Choroid plexus epithelial cell (primary cell): ENCODE measurements at regions not wholly inside any gene's neighbourhood (a gene's known extent, or its start where the extent isn't known, plus 50 kb on each side); places are given as distances from the start of the nearest gene placed in this dataset.

ENCODE experiments used
- DNase-seq: peaks from one replicate; pipeline ENCODE4 v3.0.0-alpha.2; 2010; ENCODE audit warnings: low read depth
- H3K4me3 ChIP-seq: 2 replicates; pipeline ENCODE4 v1.5.1; 2011; ENCODE audit warnings: low read depth, mild to moderate bottlenecking, control low read depth, low read length, moderate library complexity
- TF ChIP-seq, protein P1 (sequence below): conservative IDR thresholded peaks from 2 replicates; pipeline ENCODE4 v1.5.1; 2011; ENCODE audit warnings: low read depth, mild to moderate bottlenecking, control low read depth, inconsistent platforms, low read length, moderate library complexity

DNA sequence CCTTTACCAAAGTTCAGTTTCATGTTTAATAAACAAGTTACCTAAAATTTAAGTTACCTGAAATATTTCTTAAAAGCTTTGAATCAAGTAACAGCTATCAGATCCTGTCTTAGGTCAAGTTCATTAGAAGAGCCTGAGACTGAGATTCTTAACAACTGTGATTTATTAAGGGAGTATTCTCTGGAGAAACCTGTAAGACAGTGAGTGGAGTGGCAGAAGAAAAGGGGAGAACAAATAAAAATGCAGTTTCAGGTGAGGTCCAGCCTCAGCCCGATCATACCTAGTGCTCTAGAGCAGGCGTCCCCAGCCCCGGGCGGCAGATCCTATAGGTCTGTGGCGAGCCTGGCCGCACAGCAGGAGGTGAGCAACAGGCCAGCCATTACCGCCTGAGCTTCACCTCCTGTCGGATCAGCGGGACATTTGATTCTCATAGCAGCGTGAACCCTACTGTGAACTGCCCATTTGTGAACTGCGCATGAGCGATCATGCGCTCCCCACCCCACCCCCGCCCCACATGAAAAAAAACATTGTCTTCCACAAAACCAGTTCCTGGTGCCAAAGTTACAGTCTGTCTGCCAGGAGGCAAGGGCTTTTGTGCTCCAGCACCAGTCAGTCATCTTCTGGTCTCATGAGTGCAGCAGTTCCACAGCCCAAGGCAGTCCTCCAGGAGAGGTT is 59.2 kb upstream of the ADGRB3 start:
- no peak overlapping the region for H3K4me3 ChIP-seq

DNA sequence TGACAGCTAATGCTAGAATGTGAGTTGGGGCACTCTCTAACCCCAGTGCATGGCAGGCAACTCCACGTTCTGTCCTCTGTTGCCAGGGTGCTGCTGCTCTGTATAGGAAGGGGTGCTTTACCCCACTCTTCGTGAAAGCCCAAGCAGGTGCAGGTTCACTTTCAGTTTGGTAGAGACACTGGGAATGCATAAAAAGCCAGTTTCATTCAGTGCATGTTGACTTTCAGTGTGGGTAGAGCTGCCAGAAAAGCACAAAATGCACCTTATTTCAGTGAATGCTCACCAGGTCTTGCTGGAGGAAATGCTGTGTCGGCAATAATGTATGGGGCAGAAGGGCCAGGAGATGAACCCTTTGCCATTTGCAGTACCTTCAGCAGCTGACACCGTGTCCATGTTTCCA is 62.1 kb upstream of the ADGRB3 start:
- H3K4me3 ChIP-seq = no peak overlapping the region
- TF ChIP-seq, protein P1, sequence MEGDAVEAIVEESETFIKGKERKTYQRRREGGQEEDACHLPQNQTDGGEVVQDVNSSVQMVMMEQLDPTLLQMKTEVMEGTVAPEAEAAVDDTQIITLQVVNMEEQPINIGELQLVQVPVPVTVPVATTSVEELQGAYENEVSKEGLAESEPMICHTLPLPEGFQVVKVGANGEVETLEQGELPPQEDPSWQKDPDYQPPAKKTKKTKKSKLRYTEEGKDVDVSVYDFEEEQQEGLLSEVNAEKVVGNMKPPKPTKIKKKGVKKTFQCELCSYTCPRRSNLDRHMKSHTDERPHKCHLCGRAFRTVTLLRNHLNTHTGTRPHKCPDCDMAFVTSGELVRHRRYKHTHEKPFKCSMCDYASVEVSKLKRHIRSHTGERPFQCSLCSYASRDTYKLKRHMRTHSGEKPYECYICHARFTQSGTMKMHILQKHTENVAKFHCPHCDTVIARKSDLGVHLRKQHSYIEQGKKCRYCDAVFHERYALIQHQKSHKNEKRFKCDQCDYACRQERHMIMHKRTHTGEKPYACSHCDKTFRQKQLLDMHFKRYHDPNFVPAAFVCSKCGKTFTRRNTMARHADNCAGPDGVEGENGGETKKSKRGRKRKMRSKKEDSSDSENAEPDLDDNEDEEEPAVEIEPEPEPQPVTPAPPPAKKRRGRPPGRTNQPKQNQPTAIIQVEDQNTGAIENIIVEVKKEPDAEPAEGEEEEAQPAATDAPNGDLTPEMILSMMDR = no peak
- no peak for DNase-seq

More for the DNA sequence above, 59.2 kb upstream of the ADGRB3 start:
- DNase-seq = peak; percentile 34
- TF ChIP-seq, protein P1 = no peak

DNA sequence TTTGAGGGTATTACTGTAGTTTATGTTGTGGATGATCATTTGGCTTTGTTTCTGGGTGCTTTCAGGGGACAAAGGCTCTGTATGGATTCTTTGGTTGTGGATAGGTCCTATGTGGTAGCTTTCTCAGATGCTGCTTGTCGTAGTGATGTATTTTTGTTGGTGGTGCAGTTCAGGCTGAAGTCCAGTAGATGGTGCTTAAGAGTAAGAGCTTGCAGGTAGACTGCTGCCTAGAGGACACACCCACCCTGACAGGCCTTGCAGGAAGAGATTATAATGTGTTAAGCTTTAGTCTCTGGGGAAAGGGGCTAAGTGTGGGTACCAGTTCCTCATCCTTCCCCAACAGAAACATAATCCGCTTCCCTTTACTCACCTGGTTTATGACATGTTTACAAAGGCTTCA is 62.6 kb upstream of the ADGRB3 start:
- TF ChIP-seq, protein P1 = peak; percentile 49
- DNase-seq = peak; percentile 43
- H3K4me3 ChIP-seq = no peak overlapping the region

DNA sequence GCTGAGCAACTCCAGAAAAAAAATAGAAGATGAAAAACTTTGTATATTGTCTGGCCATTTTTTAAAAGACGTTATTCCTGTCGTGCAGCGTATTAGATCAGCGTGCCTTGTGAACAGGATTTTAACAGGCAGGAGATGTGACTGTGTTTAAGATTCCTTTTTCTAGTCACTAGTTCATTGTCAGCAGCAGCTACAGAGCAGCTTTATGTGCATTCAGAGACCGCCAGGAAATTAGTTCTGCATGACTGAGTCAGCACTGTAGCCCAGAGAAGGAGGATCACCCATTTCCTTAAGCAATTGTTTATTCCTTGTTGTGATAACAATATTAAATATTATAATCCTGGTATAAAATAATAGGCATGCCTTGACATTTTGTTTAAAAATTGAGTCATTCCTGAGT is 75.4 kb upstream of the ADGRB3 start:
- no peak overlapping the region for H3K4me3 ChIP-seq
- TF ChIP-seq, protein P1 = no peak

DNA sequence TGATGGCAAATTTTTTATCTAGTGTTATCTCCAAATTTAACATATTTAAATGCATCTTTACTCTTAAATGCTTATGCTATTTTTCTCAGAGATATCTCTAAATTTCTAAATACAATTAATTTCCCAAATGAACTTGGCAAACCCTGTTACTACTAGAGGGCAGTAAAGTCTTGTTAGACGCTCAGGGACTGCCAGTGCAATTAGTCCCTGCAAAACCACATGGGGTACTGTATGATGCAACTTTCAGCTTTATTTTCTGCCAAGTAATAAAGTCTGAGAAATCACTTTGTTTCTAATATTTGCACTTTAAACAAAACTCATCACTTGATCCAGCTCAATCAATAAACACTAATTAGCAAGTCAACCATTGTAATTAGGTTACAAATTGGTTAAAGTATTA is 76.0 kb upstream of the ADGRB3 start:
- H3K4me3 ChIP-seq = no peak overlapping the region
- DNase-seq = peak; percentile 16
- TF ChIP-seq, protein P1 = no peak

More for the DNA sequence above, 75.4 kb upstream of the ADGRB3 start:
- DNase-seq = no peak

DNA sequence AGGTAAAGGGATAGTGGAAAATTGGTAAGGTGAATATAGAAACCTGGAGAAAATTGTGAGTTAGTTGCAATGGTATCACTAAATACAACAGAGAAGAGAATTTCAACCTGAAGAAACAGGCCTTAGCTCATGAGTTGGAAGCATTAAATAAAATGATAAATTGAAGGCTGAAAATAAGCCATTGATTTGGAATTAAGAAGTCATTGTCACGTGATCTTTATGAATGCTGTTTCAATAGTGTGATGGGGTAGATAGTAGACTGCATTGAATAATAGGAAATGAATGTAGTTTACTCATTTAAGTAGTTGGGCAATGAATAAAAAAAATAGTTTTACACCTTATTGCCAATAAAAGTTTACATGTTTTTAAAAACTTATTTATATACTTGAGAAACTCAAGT is 88.5 kb upstream of the ADGRB3 start:
- H3K4me3 ChIP-seq = no peak overlapping the region
- no peak for DNase-seq
- TF ChIP-seq, protein P1 = no peak

DNA sequence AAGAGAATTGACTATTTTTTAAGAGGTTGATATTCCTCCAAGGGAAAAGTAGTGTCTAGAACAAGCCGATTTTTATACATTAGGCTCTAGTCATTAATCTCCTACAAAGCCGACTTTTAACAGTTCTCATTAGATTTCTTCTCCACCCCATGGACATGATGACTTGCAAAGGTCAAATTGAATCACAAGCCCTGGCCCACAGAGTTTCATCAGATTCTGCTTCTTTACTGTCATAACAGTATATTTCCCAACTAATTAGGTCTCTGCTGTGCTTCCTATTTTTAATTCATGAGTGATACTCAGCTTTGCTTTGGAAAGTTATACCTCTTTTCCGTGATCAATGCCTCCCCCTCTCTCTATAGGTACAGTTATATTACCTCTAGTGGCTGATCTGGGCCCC is 90.6 kb upstream of the ADGRB3 start:
- DNase-seq = no peak
- TF ChIP-seq, protein P1 = no peak
- no peak overlapping the region for H3K4me3 ChIP-seq
